Smooth muscle cell (in vitro differentiated cells): ENCODE measurements at regions not wholly inside any gene's neighbourhood (a gene's known extent, or its start where the extent isn't known, plus 50 kb on each side); places are given as distances from the start of the nearest gene placed in this dataset.

Experiments used
- DNase-seq: peaks from one replicate; lab custom pipeline; 2025; ENCODE audit not compliant: unreplicated experiment; lab: John Stamatoyannopoulos, UW
- H2AFZ ChIP-seq: fragments of 200-600 bp; sonication (generic); 2 replicates; pipeline ENCODE4 v1.6.0; 2016; ENCODE audit warnings: antibody characterized with exemption, low read depth, mild to moderate bottlenecking
- H3F3A ChIP-seq: fragments of 200-600 bp; sonication (generic); 2 replicates; pipeline ENCODE4 v1.6.0; 2017; ENCODE audit warnings: antibody characterized with exemption, low read depth
- H3K27ac ChIP-seq: fragments of 200-600 bp; sonication (generic); 2 replicates; pipeline ENCODE4 v1.5.1; 2016; ENCODE audit warnings: low read depth, mild to moderate bottlenecking
- H3K27me3 ChIP-seq: fragments of 200-600 bp; sonication (generic); 2 replicates; pipeline ENCODE4 v1.6.1; 2016; ENCODE audit warnings: low read depth, mild to moderate bottlenecking
- H3K36me3 ChIP-seq: fragments of 200-600 bp; sonication (generic); 2 replicates; pipeline ENCODE4 v1.5.1; 2016; ENCODE audit warnings: low read depth
- H3K4me1 ChIP-seq: fragments of 200-600 bp; sonication (generic); 2 replicates; pipeline ENCODE4 v1.5.1; 2016; ENCODE audit warnings: low read depth
- H3K4me2 ChIP-seq: fragments of 200-600 bp; sonication (generic); 2 replicates; pipeline ENCODE4 v1.6.0; 2016; ENCODE audit warnings: mild to moderate bottlenecking
- H3K4me3 ChIP-seq: fragments of 200-600 bp; sonication (generic); 2 replicates; pipeline ENCODE4 v1.5.1; 2016; ENCODE audit warnings: mild to moderate bottlenecking
- H3K79me2 ChIP-seq: fragments of 200-600 bp; sonication (generic); 2 replicates; pipeline ENCODE4 v1.6.0; 2016; ENCODE audit warnings: low read depth, mild to moderate bottlenecking
- H3K9ac ChIP-seq: fragments of 200-600 bp; sonication (generic); 2 replicates; pipeline ENCODE4 v1.6.0; 2016; ENCODE audit warnings: low read depth
- H3K9me3 ChIP-seq: fragments of 200-600 bp; sonication (generic); replicated peaks from 2 replicates; pipeline ENCODE4 v1.5.1; 2016; ENCODE audit warnings: low read depth
- H4K20me1 ChIP-seq: fragments of 200-600 bp; sonication (generic); 2 replicates; pipeline ENCODE4 v1.6.0; 2016; ENCODE audit warnings: low read depth
- CTCF ChIP-seq: fragments of 200-600 bp; sonication (generic); IDR thresholded peaks from 2 replicates; pipeline ENCODE4 v1.5.1; 2017; ENCODE audit warnings: borderline replicate concordance, mild to moderate bottlenecking, antibody characterized with exemption; ENCODE audit not compliant: insufficient read depth, poor library complexity, severe bottlenecking
- WGBS: methylation state at CpG from one replicate; pipeline ENCODE4 v1.1.7; 2016; ENCODE audit warnings: low lambda C conversion rate; 5-methylcytosine and 5-hydroxymethylcytosine counted together

DNA sequence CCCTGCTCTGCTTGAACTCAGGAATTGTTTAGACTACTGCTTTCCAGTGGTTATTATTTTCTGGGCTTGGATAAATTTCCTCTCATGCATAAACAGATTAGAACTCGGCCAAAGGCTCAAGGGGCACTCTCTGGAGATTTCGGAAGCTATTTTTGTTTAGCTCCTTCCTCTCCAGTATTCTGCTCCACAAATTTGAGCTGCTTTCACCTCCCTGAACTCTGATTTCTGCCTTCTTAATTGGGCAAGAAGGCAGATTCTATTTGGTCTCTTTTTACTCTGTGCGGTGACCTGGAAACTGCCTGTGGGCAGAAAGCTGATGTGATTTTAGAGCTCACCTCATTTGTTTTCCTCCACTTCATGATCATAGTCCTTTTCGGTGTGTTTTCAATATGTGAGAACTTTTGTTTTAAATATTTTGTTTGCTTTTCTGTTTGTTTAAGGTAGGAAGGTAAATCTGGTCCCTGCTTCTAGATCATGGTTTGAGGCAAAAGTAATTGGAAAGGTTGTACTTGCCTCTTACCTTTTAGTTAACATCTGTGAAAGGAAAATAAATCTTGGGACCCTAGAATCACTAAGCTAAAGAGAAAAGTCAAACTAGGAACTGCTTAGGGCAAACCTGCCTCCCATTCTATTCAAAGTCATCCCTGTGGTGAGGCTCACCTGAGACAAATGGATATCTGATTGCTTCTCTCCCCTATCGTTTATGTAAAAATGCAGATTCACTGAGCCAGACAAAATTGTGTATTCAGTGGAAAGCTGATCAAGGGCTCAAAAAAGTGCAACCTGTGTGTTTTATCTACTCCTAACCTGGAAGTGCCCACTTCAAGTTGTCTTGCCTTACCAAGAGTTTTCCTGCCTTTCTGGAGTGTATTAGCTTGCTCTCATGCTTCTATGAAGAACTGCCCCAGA lies 714.7 kb upstream of the PCDH20 start:
- Histone ChIP-seq H2AFZ (no peak overlapping the region), H3K9ac (no peak overlapping the region), H3K4me3 (no peak overlapping the region), H3K4me2 (no peak overlapping the region), H3F3A (no peaks in the 10 kb centered on the region), H3K36me3 (no peaks in the 10 kb centered on the region), H3K4me1 (no peaks in the 10 kb centered on the region), H3K27me3 (no peaks in the 10 kb centered on the region), H3K79me2 (no peaks in the 10 kb centered on the region), H3K9me3 (no peaks in the 10 kb centered on the region), H3K27ac (no peak overlapping the region), H4K20me1 (no peaks in the 10 kb centered on the region)
- WGBS: 90% methylated on average over 5 of the region's 5 CpGs
- TF ChIP-seq CTCF: no peak
- no peak for DNase-seq

DNA sequence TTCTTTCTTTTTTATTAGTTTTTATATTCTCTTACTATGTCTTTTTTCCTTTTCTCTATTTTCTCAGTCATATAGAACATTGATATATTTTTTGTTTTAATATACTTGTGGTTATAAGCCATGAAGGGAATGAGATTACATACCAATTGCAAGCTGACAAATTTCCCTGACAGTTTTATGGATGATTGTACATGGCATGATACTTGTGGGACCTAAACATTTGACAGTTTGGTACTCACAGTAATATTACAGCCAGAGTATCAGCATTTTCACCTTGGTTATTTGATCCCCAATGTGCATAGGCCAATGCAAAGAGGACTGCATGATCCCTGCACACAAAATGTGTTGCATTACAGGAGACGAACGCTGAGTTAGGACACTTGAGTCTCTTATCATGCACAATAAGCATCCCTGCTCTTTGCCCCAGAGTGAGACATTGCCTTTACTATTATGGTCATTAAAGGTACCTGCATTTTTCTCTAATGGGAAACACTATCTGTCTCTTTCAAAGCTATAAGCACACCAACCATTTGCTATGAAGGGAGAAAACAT lies 713.4 kb upstream of the PCDH20 start:
- Histone ChIP-seq H3K4me2 (no peak overlapping the region), H3K27me3 (no peaks in the 10 kb centered on the region), H3K4me1 (no peaks in the 10 kb centered on the region), H3F3A (no peaks in the 10 kb centered on the region), H3K36me3 (no peaks in the 10 kb centered on the region), H3K4me3 (no peak overlapping the region), H4K20me1 (no peaks in the 10 kb centered on the region), H2AFZ (no peak overlapping the region), H3K9ac (no peak overlapping the region), H3K27ac (no peak overlapping the region), H3K79me2 (no peaks in the 10 kb centered on the region), H3K9me3 (no peaks in the 10 kb centered on the region)
- no peak for DNase-seq
- TF ChIP-seq CTCF: no peak
- WGBS: 94% methylated on average over 2 of the region's 2 CpGs

GRCh38 chr13:62126400-62126799 lies 710.8 kb upstream of the PCDH20 start:
- no peaks in the 10 kb centered on the region for H3K79me2 ChIP-seq
- no peaks in the 10 kb centered on the region for H3F3A ChIP-seq
- no peak overlapping the region for H2AFZ ChIP-seq
- H4K20me1 ChIP-seq: no peaks in the 10 kb centered on the region
- TF ChIP-seq CTCF: no peak
- H3K36me3 ChIP-seq: no peaks in the 10 kb centered on the region
- H3K4me3 ChIP-seq: no peak overlapping the region
- no peak overlapping the region for H3K27ac ChIP-seq
- no peaks in the 10 kb centered on the region for H3K27me3 ChIP-seq
- H3K9ac ChIP-seq: no peak overlapping the region
- H3K4me2 ChIP-seq: no peak overlapping the region
- H3K4me1 ChIP-seq: no peaks in the 10 kb centered on the region
- DNase-seq: no peak
- WGBS: 95% methylated on average over 1 of the region's 1 CpG
- H3K9me3 ChIP-seq: no peaks in the 10 kb centered on the region

DNA sequence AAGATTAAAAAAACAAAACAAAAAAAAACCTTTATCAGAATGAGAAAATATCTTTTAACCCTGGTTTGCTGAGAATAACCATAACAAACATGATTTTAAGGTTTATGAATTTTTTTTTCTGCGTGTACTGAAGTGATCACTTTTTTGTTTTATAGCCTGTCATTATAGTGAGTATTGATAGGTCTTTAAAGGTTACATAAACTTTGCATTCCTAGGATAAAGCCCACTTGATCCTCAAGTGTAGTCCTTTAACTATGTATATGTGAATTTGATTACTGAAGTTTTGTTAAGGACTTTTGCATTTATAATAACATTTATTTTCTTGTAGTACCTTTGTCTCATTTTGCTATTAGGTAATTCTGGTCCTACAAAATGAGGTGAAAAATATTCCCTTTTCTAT lies 709.8 kb upstream of the PCDH20 start:
- WGBS: 76% methylated on average over 1 of the region's 1 CpG
- H3K9me3 ChIP-seq: no peaks in the 10 kb centered on the region

More for the DNA sequence above, 709.8 kb upstream of the PCDH20 start:
- Histone ChIP-seq H3K4me2 (no peak overlapping the region), H4K20me1 (no peaks in the 10 kb centered on the region), H3F3A (no peaks in the 10 kb centered on the region), H3K4me1 (no peaks in the 10 kb centered on the region), H3K79me2 (no peaks in the 10 kb centered on the region), H2AFZ (no peak overlapping the region), H3K27ac (no peak overlapping the region), H3K4me3 (no peak overlapping the region), H3K27me3 (no peaks in the 10 kb centered on the region), H3K9ac (no peak overlapping the region), H3K36me3 (no peaks in the 10 kb centered on the region)
- no peak for DNase-seq
- TF ChIP-seq CTCF: no peak
